DMS 273 (cell line): ENCODE measurements at regions not wholly inside any gene's neighbourhood (a gene's known extent, or its start where the extent isn't known, plus 50 kb on each side); places are given as distances from the start of the nearest gene placed in this dataset.
A peak's percentile ranks its signal among the peaks of the same experiment; 100 is the strongest.

ENCODE experiments used
- DNase-seq: peaks from one replicate; lab custom pipeline; 2025; ENCODE audit not compliant: unreplicated experiment; lab: John Stamatoyannopoulos, UW

DNA sequence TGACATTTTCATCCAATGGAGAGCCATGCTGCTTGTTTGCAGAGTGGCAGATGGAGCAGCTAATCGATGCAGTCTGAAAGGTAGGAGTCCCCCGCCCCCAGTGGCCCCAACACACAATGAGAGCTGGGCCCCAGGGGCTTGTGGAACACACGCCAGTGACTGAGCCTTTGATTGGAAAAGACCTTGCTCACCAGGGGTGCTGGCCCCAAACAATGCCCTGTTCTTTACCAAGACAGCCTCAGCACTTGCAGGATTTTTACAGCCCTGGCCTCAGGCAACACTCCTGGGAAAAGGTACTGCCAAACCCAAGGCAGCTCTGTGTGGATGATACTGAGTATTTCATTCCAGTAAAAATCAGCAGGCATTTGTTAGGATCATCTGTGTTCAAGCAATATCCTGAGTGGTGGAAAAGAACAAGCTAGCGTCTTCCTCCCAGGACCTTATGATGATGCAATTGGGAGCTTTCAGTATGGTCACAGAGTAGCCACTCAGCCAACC is 276.8 kb upstream of the CLINT1 start:
- DNase-seq = peak; percentile 52

GRCh38 chr5:158133369-158133768 is 274.4 kb upstream of the CLINT1 start:
- no peak for DNase-seq

DNA sequence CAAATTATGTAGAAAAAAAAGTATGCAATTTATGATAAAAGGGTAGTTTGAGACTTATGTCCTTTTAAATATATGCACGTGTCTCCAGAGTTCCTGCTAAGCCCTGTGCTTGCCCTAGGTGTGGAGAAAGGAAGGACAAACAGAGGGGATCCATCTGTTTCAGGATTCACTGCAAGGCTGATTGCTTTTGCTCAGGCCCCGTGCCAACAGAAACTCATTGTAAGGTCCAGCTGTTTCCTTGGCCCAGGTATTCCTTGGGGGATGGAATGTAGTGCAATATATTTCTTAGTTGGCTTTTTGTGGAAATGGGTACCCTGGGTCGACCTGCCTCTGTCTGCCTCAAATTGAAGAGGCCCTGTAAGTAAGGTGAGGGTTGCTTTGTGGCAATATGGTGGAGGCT is 268.6 kb upstream of the CLINT1 start:
- DNase-seq = peak; percentile 91

GRCh38 chr5:158126442-158127405 is 267.8 kb upstream of the CLINT1 start:
- DNase-seq = peak; percentile 91

GRCh38 chr5:158124606-158125316 is 265.8 kb upstream of the CLINT1 start:
- no peak for DNase-seq

- no peak for DNase-seq
Measured at GRCh38 chr5:158123595-158123994, 264.6 kb upstream of the CLINT1 start.

DNA sequence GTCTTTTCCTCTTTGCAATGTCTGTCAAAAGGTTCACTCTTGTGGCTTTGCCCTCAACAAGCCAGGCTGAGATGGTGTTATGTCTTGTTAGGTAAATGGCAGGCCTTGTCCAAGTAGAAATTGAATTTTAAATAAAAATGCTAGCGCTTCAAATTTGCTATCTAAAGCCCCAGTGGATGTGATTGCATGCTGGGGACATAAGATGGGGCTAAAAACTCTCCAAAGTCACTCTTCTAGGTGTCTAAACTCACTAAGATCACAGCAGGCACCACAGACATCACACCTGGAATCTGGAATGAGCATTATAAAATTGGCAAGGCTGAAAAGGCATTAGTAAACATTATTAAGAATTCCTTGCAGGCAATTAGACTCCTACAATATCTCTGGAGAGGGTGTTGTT is 262.7 kb upstream of the CLINT1 start:
- DNase-seq = peak; percentile 43

- no peak for DNase-seq
Measured at GRCh38 chr5:158120760-158121159, 261.8 kb upstream of the CLINT1 start.

DNA sequence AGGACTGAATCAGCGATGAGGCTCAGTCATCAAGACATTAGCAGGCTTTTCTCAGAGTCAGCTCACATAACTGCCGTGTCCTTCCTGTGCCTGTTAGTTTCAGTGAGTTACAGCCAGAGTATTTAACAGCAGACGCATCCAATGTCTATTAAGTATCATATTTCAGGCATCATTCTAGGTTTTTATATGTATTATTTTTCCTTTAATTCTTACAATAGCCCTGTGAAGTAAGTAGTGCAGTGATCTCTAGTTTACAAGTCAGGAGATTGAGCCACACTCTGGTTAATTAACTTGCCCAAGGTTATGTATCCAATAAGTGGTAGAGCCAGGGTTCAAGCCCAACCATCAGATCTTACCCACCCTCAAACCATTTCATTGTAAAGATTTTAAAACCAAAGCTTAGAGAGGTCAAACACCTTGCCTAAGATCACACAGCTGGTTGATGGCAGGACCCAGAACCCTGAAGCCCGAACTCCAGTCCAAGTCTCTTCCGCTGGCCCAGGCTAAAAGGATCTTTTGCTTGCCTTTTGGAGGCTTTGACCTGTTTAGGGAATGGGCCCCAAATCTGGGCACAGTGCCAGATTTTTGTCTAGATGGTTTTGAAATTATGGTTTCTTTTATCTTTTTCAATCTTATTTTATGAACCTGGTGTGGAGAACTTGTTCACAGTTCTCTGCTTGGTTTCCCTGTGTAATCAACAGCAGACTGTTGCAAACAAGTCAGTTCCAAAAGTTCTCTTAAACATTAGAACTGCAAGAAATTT is 261.2 kb upstream of the CLINT1 start:
- DNase-seq = peak; percentile 28

- DNase-seq = no peak
Measured at GRCh38 chr5:158117467-158118160, 258.7 kb upstream of the CLINT1 start.

- DNase-seq = no peak
Measured at GRCh38 chr5:158116965-158117364, 258.0 kb upstream of the CLINT1 start.

- no peak for DNase-seq
Measured at GRCh38 chr5:158115468-158115867, 256.5 kb upstream of the CLINT1 start.

DNA sequence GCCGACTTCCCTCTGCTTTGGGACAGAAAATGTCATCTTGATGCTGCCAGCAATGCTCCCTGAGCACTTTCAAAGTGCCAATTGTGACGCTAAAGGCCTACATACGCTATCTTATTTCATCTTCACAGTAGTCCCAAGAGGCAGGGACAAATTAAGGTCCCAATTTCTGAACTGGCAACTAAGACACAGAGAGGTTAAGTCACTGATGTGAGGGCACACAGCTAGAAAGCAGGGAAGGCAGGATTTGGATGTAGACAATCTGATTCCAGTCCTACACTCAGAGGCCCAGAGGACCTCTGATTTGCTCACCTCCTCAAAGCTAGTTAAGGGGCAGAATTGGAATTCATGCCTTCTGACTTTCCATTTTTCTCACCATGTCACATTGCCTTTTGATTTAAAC is 249.2 kb upstream of the CLINT1 start:
- DNase-seq = no peak

- DNase-seq = no peak
Measured at GRCh38 chr5:158100373-158100888, 241.5 kb upstream of the CLINT1 start.

- DNase-seq = no peak
Measured at GRCh38 chr5:158099571-158100105, 240.7 kb upstream of the CLINT1 start.

GRCh38 chr5:158096835-158097234 is 237.9 kb upstream of the CLINT1 start:
- DNase-seq = no peak

DNA sequence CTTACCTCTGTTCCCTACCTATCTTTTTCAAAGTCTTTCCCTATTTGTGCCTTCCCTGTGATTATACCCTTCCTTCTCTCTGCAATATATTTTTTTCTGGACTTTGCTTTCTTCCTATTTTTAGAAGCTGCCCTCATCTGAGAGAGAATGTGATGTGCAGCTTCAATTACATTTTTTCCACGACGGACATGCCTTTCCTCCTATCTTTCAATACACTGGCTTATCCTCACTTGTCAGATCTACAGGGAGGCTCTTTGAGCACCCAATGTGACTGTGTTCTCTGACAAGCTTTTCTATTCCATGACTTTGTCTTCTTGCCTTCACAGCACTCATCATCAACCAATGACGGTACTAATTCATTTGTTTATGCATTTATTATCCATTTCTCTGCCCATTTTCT is 227.9 kb upstream of the CLINT1 start:
- no peak for DNase-seq

DNA sequence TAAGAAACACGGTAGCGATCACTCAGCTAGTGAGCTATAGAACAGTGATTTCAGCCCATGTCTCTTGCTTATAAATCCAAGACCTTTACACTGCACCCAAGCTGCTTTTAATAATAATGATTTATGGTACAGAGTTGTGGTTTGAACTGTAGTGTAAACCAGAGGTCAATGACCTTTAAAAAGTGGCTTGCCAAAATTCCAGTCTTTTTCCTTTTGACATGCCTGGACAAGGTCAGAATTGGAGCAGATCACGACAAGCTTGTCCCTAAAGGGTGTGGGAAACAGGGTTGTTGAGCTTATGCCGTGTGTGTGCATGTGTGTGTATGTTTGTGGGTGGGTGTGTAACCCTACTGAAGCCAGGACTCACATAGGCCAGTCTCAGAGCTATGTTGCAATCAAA is 225.3 kb upstream of the CLINT1 start:
- DNase-seq = no peak

DNA sequence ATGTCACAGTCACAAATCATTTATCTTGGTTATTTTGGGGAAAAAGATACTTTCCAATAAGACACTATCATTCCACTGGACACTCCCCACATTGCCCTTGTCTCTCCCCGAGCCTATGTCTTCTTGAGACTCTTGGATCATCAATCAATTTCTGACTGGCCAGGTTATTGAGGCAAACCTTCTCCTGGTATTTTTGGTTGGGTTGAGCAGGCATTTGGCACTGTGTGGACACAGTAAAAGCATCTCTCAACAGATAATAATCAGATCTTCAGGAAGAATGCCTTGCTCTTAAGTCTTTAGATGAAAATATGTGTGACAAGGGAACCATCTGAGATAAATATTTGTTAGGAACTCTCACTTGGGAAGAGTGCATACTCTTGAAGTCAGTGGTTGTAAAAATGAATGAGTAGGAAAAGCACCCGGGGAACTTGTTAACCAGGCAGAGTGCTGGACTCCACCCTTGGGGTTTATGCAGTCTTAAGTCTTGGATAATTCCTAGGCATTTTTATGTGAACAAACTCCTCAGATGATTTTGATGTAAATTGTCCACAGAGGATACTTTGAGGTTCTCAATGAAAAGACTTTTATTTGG is 223.8 kb upstream of the CLINT1 start:
- DNase-seq = no peak

DNA sequence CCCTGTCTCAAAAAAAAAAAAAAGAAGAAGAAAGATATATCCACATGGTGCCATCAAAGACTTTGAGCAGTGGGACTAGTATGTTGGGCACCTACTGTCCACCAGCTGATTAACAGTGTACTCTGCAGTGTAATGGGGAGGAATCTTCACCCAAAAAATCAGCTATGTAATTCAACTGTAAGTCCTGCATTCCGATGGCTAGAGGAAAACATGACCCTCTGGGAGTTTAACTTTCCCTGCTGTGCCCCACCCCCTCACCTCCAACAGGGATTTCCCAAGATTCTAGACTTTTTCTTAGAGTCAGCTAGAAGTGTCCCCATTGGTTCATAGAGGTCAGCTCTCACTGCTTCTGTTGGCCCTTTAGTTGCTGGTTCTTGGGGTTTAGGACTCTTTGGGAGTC is 221.2 kb upstream of the CLINT1 start:
- no peak for DNase-seq
